Neural crest cell (in vitro differentiated cells): ENCODE measurements at regions not wholly inside any gene's neighbourhood (a gene's known extent, or its start where the extent isn't known, plus 50 kb on each side); places are given as distances from the start of the nearest gene placed in this dataset.

Source experiments
- DNase-seq: peaks from one replicate; pipeline ENCODE4 v3.0.0; 2021; ENCODE audit warnings: low read depth, mixed read lengths, low spot score
- H3K27ac Mint-ChIP-seq: one replicate; pipeline ENCODE4 v1.8.0; 2021; ENCODE audit warnings: mild to moderate bottlenecking, mixed read lengths; ENCODE audit not compliant: unreplicated experiment
- H3K27me3 Mint-ChIP-seq: 2 replicates; pipeline ENCODE4 v1.8.0; 2021; ENCODE audit warnings: low read depth, mild to moderate bottlenecking, mixed read lengths
- H3K36me3 Mint-ChIP-seq: 2 replicates; pipeline ENCODE4 v1.8.0; 2021; ENCODE audit warnings: low read depth, mild to moderate bottlenecking, mixed read lengths
- H3K4me1 Mint-ChIP-seq: 2 replicates; pipeline ENCODE4 v1.8.0; 2021; ENCODE audit warnings: mixed read lengths
- H3K4me3 Mint-ChIP-seq: one replicate; pipeline ENCODE4 v1.8.0; 2021; ENCODE audit warnings: mild to moderate bottlenecking, mixed read lengths
- H3K9me3 Mint-ChIP-seq: 2 replicates; pipeline ENCODE4 v1.8.0; 2021; ENCODE audit warnings: mixed read lengths
- CTCF ChIP-seq: fragments of 200-600 bp; sonication (generic); conservative IDR thresholded peaks from 2 replicates; pipeline ENCODE4 v1.5.0; 2021; ENCODE audit warnings: antibody characterized with exemption, mild to moderate bottlenecking

GRCh38 chr2:191746346-191747169 lies 68.6 kb downstream of the NABP1 start:
- no peaks in the 10 kb centered on the region for H3K27me3 Mint-ChIP-seq
- H3K36me3 Mint-ChIP-seq: peaks cover 2% of the 10 kb centered on the region
- no peak overlapping the region for H3K4me3 Mint-ChIP-seq
- TF ChIP-seq CTCF: no peak
- DNase-seq: no peak
- no peak overlapping the region for H3K27ac Mint-ChIP-seq
- peaks cover 3% of the 10 kb centered on the region for H3K9me3 Mint-ChIP-seq
- no peaks in the 10 kb centered on the region for H3K4me1 Mint-ChIP-seq

GRCh38 chr2:191747170-191747530 lies 69.2 kb downstream of the NABP1 start:
- no peak for TF ChIP-seq CTCF
- Mint-ChIP-seq H3K4me1 (no peaks in the 10 kb centered on the region), H3K4me3 (no peak overlapping the region), H3K27me3 (no peaks in the 10 kb centered on the region), H3K36me3 (peaks cover 2% of the 10 kb centered on the region), H3K27ac (no peak overlapping the region), H3K9me3 (peaks cover 3% of the 10 kb centered on the region)
- DNase-seq: no peak

GRCh38 chr2:191748059-191748461 lies 70.1 kb downstream of the NABP1 start:
- DNase-seq: no peak
- Mint-ChIP-seq H3K36me3 (peaks cover 2% of the 10 kb centered on the region), H3K4me1 (no peaks in the 10 kb centered on the region), H3K27ac (no peak overlapping the region), H3K4me3 (no peak overlapping the region), H3K27me3 (no peaks in the 10 kb centered on the region), H3K9me3 (peaks cover 2% of the 10 kb centered on the region)
- no peak for TF ChIP-seq CTCF

- Mint-ChIP-seq H3K27ac (no peak overlapping the region), H3K36me3 (no peaks in the 10 kb centered on the region), H3K4me3 (no peak overlapping the region), H3K9me3 (no peaks in the 10 kb centered on the region), H3K27me3 (no peaks in the 10 kb centered on the region), H3K4me1 (no peaks in the 10 kb centered on the region)
- TF ChIP-seq CTCF: no peak
- no peak for DNase-seq
Observed at GRCh38 chr2:191748528-191749180, 70.7 kb downstream of the NABP1 start.

GRCh38 chr2:191749181-191749540 lies 71.2 kb downstream of the NABP1 start:
- Mint-ChIP-seq H3K9me3 (no peaks in the 10 kb centered on the region), H3K36me3 (no peaks in the 10 kb centered on the region), H3K4me3 (no peak overlapping the region)

More at GRCh38 chr2:191749181-191749540, 71.2 kb downstream of the NABP1 start:
- TF ChIP-seq CTCF: no peak
- Mint-ChIP-seq H3K27ac (no peak overlapping the region), H3K4me1 (no peaks in the 10 kb centered on the region), H3K27me3 (no peaks in the 10 kb centered on the region)
- DNase-seq: no peak
